ENCODE measurements at regions not wholly inside any gene's neighbourhood (a gene's known extent, or its start where the extent isn't known, plus 50 kb on each side); places are given as distances from the start of the nearest gene placed in this dataset.

- TF ChIP-seq ZNF687 (CRISPR knock-in tag; IDR thresholded peaks at IDR 0.05) (no peak), LRRFIP1 (CRISPR knock-in tag; conservative IDR thresholded peaks at IDR 0.05) (no peak), HMGXB4 (CRISPR knock-in tag; IDR thresholded peaks at IDR 0.05; ENCODE audit: borderline replicate concordance in 1 of 2, low read depth in 1 of 2) (no peak), ZNF781 (CRISPR knock-in tag; IDR thresholded peaks at IDR 0.05; ENCODE audit: borderline replicate concordance, not compliant biosample characterization) (no peak), DR1 (CRISPR knock-in tag; IDR thresholded peaks at IDR 0.05) (no peak)
Measured at GRCh38 chr22:49692499-49693225, 135.0 kb downstream of the BRD1 start (continued).

Measured in HepG2 (cell line).